ENCODE measurements at regions not wholly inside any gene's neighbourhood (a gene's known extent, or its start where the extent isn't known, plus 50 kb on each side); places are given as distances from the start of the nearest gene placed in this dataset.

GRCh38 chr20:63057171-63058117 lies 50.7 kb upstream of the BHLHE23 start:
- H3K27ac Mint-ChIP-seq = no peak overlapping the region
- no peak overlapping the region for H3K4me3 Mint-ChIP-seq
- no peaks in the 10 kb centered on the region for H3K4me1 Mint-ChIP-seq
- CTCF ChIA-PET = no interaction called here
- POLR2A ChIA-PET = no interaction called here
- intact Hi-C loops (cut with micrococcal nuclease) = loop anchor here (5.0 to 10.0 kb wide), 2 partner anchors 197 to 915 kb away; partner anchors contain the start of gene NKAIN4
- no peaks in the 10 kb centered on the region for H3K9me3 Mint-ChIP-seq
- TF ChIP-seq CTCF (IDR thresholded peaks at IDR 0.05) = no peak
- peaks cover 13% of the 10 kb centered on the region for H3K27me3 Mint-ChIP-seq
- DNase-seq (no peak), ATAC-seq (ENCODE audit: low read depth) (no peak)
- H3K36me3 Mint-ChIP-seq (ENCODE audit: low read depth) = no peaks in the 10 kb centered on the region

- Mint-ChIP-seq H3K9me3 (no peaks in the 10 kb centered on the region), H3K4me3 (no peak overlapping the region), H3K36me3 (ENCODE audit: low read depth) (no peaks in the 10 kb centered on the region), H3K27ac (no peak overlapping the region), H3K27me3 (peaks cover 13% of the 10 kb centered on the region), H3K4me1 (no peaks in the 10 kb centered on the region)
- ChIA-PET CTCF (no interaction called here), POLR2A (no interaction called here)
- peak; percentile 47 for DNase-seq
- TF ChIP-seq CTCF (IDR thresholded peaks at IDR 0.05) = peak; percentile 52
- ATAC-seq (ENCODE audit: low read depth) = peak; percentile 57
- intact Hi-C loops (cut with micrococcal nuclease) = loop anchor here (1.0 to 10.0 kb wide), 4 partner anchors 84 to 916 kb away; partner anchors contain the start of gene NKAIN4
These were observed 49.7 kb upstream of the BHLHE23 start for GRCh38 chr20:63056236-63057170.
